ENCODE measurements at regions not wholly inside any gene's neighbourhood (a gene's known extent, or its start where the extent isn't known, plus 50 kb on each side); places are given as distances from the start of the nearest gene placed in this dataset.

DNA sequence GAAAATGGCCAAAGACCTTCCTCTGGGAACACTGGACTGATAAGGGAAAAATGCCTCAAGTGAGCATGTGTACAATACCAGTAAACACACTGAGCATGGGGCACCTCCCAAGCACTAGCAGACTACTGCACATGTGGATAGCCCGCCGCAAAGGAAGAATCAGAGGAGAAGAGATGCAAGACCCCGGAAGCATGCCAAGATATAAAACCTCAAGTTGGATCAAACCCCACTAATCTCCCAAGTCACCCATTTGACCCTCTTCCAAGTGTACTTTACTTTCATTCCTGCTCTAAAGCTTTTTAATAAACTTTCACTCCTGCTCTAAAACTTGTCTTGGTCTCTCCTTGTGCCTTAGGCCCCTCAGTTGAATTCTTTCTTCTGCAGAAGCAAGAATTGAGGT, 121.1 kb upstream of the PLAAT1 start:
- TF ChIP-seq, protein P1, sequence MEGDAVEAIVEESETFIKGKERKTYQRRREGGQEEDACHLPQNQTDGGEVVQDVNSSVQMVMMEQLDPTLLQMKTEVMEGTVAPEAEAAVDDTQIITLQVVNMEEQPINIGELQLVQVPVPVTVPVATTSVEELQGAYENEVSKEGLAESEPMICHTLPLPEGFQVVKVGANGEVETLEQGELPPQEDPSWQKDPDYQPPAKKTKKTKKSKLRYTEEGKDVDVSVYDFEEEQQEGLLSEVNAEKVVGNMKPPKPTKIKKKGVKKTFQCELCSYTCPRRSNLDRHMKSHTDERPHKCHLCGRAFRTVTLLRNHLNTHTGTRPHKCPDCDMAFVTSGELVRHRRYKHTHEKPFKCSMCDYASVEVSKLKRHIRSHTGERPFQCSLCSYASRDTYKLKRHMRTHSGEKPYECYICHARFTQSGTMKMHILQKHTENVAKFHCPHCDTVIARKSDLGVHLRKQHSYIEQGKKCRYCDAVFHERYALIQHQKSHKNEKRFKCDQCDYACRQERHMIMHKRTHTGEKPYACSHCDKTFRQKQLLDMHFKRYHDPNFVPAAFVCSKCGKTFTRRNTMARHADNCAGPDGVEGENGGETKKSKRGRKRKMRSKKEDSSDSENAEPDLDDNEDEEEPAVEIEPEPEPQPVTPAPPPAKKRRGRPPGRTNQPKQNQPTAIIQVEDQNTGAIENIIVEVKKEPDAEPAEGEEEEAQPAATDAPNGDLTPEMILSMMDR (IDR thresholded peaks at IDR 0.05; ENCODE audit: borderline replicate concordance, extremely low read depth, low read length, poor library complexity, severe bottlenecking), result no peak
- TF ChIP-seq EZH2 (IDR thresholded peaks at IDR 0.05; ENCODE audit: borderline replicate concordance, low read depth, low read length, severe bottlenecking), result no peak

Data from DND-41 (cell line).